Natural killer cell treated with Interleukin-12 subunit alpha and Interleukin-12 subunit beta and Interleukin-15 and Interleukin-18, amount 100 ng/mL, for 72 hours (primary cell): ENCODE measurements at regions not wholly inside any gene's neighbourhood (a gene's known extent, or its start where the extent isn't known, plus 50 kb on each side); places are given as distances from the start of the nearest gene placed in this dataset.

Experiments
- ATAC-seq, 2 donors: fragments of 150-1000 bp; cut with Tn5 transposase in 1 of 2; sonication (Bioruptor Pico), chemical (Tn5 transposase) in 1 of 2; 2 replicates each; pipeline ENCODE4 v1.10.0; 2021
- DNase-seq: peaks from one replicate; pipeline ENCODE4 v3.0.0; 2022; ENCODE audit warnings: low spot score
- H3K27ac Mint-ChIP-seq, 2 donors: 1 replicate in 1 of 2; 2 replicates in 1 of 2; pipeline ENCODE4 v1.8.0; 2022; ENCODE audit warnings: mixed read lengths in 2 of 2, mild to moderate bottlenecking in 1 of 2, moderate library complexity in 1 of 2
- H3K27me3 Mint-ChIP-seq, 2 donors: 1 replicate in 1 of 2; 2 replicates in 1 of 2; pipeline ENCODE4 v1.8.0; 2022; ENCODE audit warnings: mixed read lengths in 2 of 2
- H3K36me3 Mint-ChIP-seq: one replicate; pipeline ENCODE4 v1.8.0; 2022; ENCODE audit warnings: mixed read lengths
- H3K4me1 Mint-ChIP-seq, 2 donors: 1 replicate in 1 of 2; 2 replicates in 1 of 2; pipeline ENCODE4 v1.8.0; 2022; ENCODE audit warnings: low read depth in 2 of 2, mixed read lengths in 2 of 2, mild to moderate bottlenecking in 1 of 2
- H3K4me3 Mint-ChIP-seq: one replicate; pipeline ENCODE4 v1.8.0; 2022; ENCODE audit warnings: mixed read lengths
- H3K9me3 Mint-ChIP-seq: 2 replicates; pipeline ENCODE4 v1.8.0; 2022; ENCODE audit warnings: mixed read lengths

GRCh38 chr14:66197276-66197675 is 288.9 kb upstream of the CCDC196 start:
- Mint-ChIP-seq H3K4me1 (no peaks in the 10 kb centered on the region), H3K4me3 (no peak overlapping the region), H3K36me3 (peaks cover 4% of the 10 kb centered on the region), H3K9me3 (peaks cover 7% of the 10 kb centered on the region), H3K27ac (no peak overlapping the region), H3K27me3 (peaks cover 9 to 26% of the 10 kb centered on the region in 2 donors)
- DNase-seq = no peak
- ATAC-seq = no peak

GRCh38 chr14:66206554-66206953 is 279.6 kb upstream of the CCDC196 start:
- H3K27me3 Mint-ChIP-seq = peaks cover 0 to 4% of the 10 kb centered on the region in 2 donors

GRCh38 chr14:66216763-66217162 is 269.4 kb upstream of the CCDC196 start:
- peaks cover 7% of the 10 kb centered on the region for H3K9me3 Mint-ChIP-seq
- no peak for DNase-seq
- no peaks in the 10 kb centered on the region for H3K4me1 Mint-ChIP-seq
- ATAC-seq = no peak
- peaks cover 9% of the 10 kb centered on the region for H3K36me3 Mint-ChIP-seq
- no peak overlapping the region for H3K4me3 Mint-ChIP-seq
- H3K27ac Mint-ChIP-seq = no peak overlapping the region
- H3K27me3 Mint-ChIP-seq = peaks cover 2 to 10% of the 10 kb centered on the region in 2 donors

More at GRCh38 chr14:66206554-66206953, 279.6 kb upstream of the CCDC196 start:
- ATAC-seq (no peak), DNase-seq (no peak)
- Mint-ChIP-seq H3K4me3 (no peak overlapping the region), H3K9me3 (peaks cover 15% of the 10 kb centered on the region), H3K36me3 (peaks cover 10% of the 10 kb centered on the region), H3K4me1 (no peaks in the 10 kb centered on the region), H3K27ac (no peak overlapping the region)

GRCh38 chr14:66219886-66220285 is 266.3 kb upstream of the CCDC196 start:
- H3K36me3 Mint-ChIP-seq = peaks cover 9% of the 10 kb centered on the region
- H3K27ac Mint-ChIP-seq = no peak overlapping the region
- ATAC-seq (no peak), DNase-seq (no peak)
- no peaks in the 10 kb centered on the region for H3K4me1 Mint-ChIP-seq
- peaks cover 7% of the 10 kb centered on the region for H3K9me3 Mint-ChIP-seq
- H3K4me3 Mint-ChIP-seq = no peak overlapping the region
- H3K27me3 Mint-ChIP-seq = peaks cover 2 to 10% of the 10 kb centered on the region in 2 donors

GRCh38 chr14:66224492-66225178 is 261.5 kb upstream of the CCDC196 start:
- ATAC-seq = no peak
- H3K36me3 Mint-ChIP-seq = no peaks in the 10 kb centered on the region
- H3K4me3 Mint-ChIP-seq = no peak overlapping the region
- peaks cover 3 to 8% of the 10 kb centered on the region in 2 donors for H3K27me3 Mint-ChIP-seq
- peaks cover 8% of the 10 kb centered on the region for H3K9me3 Mint-ChIP-seq
- no peaks in the 10 kb centered on the region for H3K4me1 Mint-ChIP-seq
- no peak overlapping the region for H3K27ac Mint-ChIP-seq
- DNase-seq = no peak

- H3K4me3 Mint-ChIP-seq = no peak overlapping the region
- ATAC-seq (no peak), DNase-seq (no peak)
- H3K9me3 Mint-ChIP-seq = peaks cover 8% of the 10 kb centered on the region
- H3K4me1 Mint-ChIP-seq = no peaks in the 10 kb centered on the region
- peaks cover 5 to 15% of the 10 kb centered on the region in 2 donors for H3K27me3 Mint-ChIP-seq
- no peak overlapping the region for H3K27ac Mint-ChIP-seq
- H3K36me3 Mint-ChIP-seq = no peaks in the 10 kb centered on the region
These were observed 260.8 kb upstream of the CCDC196 start for GRCh38 chr14:66225337-66225736.

- no peaks in the 10 kb centered on the region for H3K36me3 Mint-ChIP-seq
- peaks cover 8% of the 10 kb centered on the region for H3K9me3 Mint-ChIP-seq
- peak in 1 of 2 donors; percentile 81 for ATAC-seq
- H3K27me3 Mint-ChIP-seq = peaks cover 23 to 36% of the 10 kb centered on the region in 2 donors
- H3K4me1 Mint-ChIP-seq = no peaks in the 10 kb centered on the region
- H3K4me3 Mint-ChIP-seq = no peak overlapping the region
- no peak for DNase-seq
- no peak overlapping the region for H3K27ac Mint-ChIP-seq
These were observed 257.8 kb upstream of the CCDC196 start for GRCh38 chr14:66228267-66228970.

- H3K4me1 Mint-ChIP-seq = no peaks in the 10 kb centered on the region
- no peak overlapping the region for H3K4me3 Mint-ChIP-seq
- H3K27me3 Mint-ChIP-seq = peaks cover 22 to 36% of the 10 kb centered on the region in 2 donors
- no peak for ATAC-seq
- H3K36me3 Mint-ChIP-seq = no peaks in the 10 kb centered on the region
- no peak for DNase-seq
- no peak overlapping the region for H3K27ac Mint-ChIP-seq
- H3K9me3 Mint-ChIP-seq = peaks cover 8% of the 10 kb centered on the region
These were observed 254.4 kb upstream of the CCDC196 start for GRCh38 chr14:66231820-66232219.

- H3K9me3 Mint-ChIP-seq = no peaks in the 10 kb centered on the region
- H3K27me3 Mint-ChIP-seq = peaks cover 22 to 35% of the 10 kb centered on the region in 2 donors
- H3K4me1 Mint-ChIP-seq = no peaks in the 10 kb centered on the region
- DNase-seq = no peak
- H3K36me3 Mint-ChIP-seq = no peaks in the 10 kb centered on the region
- H3K27ac Mint-ChIP-seq = no peak overlapping the region
- no peak overlapping the region for H3K4me3 Mint-ChIP-seq
- ATAC-seq = no peak
These were observed 252.6 kb upstream of the CCDC196 start for GRCh38 chr14:66233591-66233990.

- peak in 1 of 2 donors; percentile 32 for ATAC-seq
- H3K4me3 Mint-ChIP-seq = no peak overlapping the region
These were observed 251.8 kb upstream of the CCDC196 start for GRCh38 chr14:66234411-66234810.

GRCh38 chr14:66237741-66238140 is 248.4 kb upstream of the CCDC196 start:
- H3K4me3 Mint-ChIP-seq = no peak overlapping the region
- no peaks in the 10 kb centered on the region for H3K9me3 Mint-ChIP-seq
- no peak for DNase-seq
- H3K36me3 Mint-ChIP-seq = no peaks in the 10 kb centered on the region
- H3K4me1 Mint-ChIP-seq = no peaks in the 10 kb centered on the region
- ATAC-seq = no peak
- no peak overlapping the region for H3K27ac Mint-ChIP-seq
- peaks cover 5 to 7% of the 10 kb centered on the region in 2 donors for H3K27me3 Mint-ChIP-seq

More at GRCh38 chr14:66234411-66234810, 251.8 kb upstream of the CCDC196 start:
- H3K27ac Mint-ChIP-seq = no peak overlapping the region
- no peak for DNase-seq
- peaks cover 22 to 35% of the 10 kb centered on the region in 2 donors for H3K27me3 Mint-ChIP-seq
- H3K4me1 Mint-ChIP-seq = no peaks in the 10 kb centered on the region
- H3K36me3 Mint-ChIP-seq = no peaks in the 10 kb centered on the region
- no peaks in the 10 kb centered on the region for H3K9me3 Mint-ChIP-seq

- Mint-ChIP-seq H3K4me1 (no peaks in the 10 kb centered on the region), H3K9me3 (no peaks in the 10 kb centered on the region), H3K27me3 (peaks cover 2 to 12% of the 10 kb centered on the region in 2 donors), H3K4me3 (no peak overlapping the region), H3K36me3 (no peaks in the 10 kb centered on the region), H3K27ac (no peak overlapping the region)
- ATAC-seq (no peak), DNase-seq (no peak)
These were observed 247.2 kb upstream of the CCDC196 start for GRCh38 chr14:66238969-66239368.

- no peaks in the 10 kb centered on the region for H3K36me3 Mint-ChIP-seq
- H3K27ac Mint-ChIP-seq = no peak overlapping the region
- H3K9me3 Mint-ChIP-seq = no peaks in the 10 kb centered on the region
- no peak overlapping the region for H3K4me3 Mint-ChIP-seq
- ATAC-seq = no peak
- H3K27me3 Mint-ChIP-seq = peaks cover 2 to 12% of the 10 kb centered on the region in 2 donors
- DNase-seq = no peak
- no peaks in the 10 kb centered on the region for H3K4me1 Mint-ChIP-seq
These were observed 246.6 kb upstream of the CCDC196 start for GRCh38 chr14:66239589-66239988.

- Mint-ChIP-seq H3K4me3 (no peak overlapping the region), H3K27me3 (peaks cover 2 to 12% of the 10 kb centered on the region in 2 donors), H3K4me1 (no peaks in the 10 kb centered on the region), H3K27ac (no peak overlapping the region), H3K9me3 (no peaks in the 10 kb centered on the region), H3K36me3 (no peaks in the 10 kb centered on the region)
- no peak for ATAC-seq
- no peak for DNase-seq
These were observed 246.1 kb upstream of the CCDC196 start for GRCh38 chr14:66240105-66240504.
